ENCODE measurements at regions not wholly inside any gene's neighbourhood (a gene's known extent, or its start where the extent isn't known, plus 50 kb on each side); places are given as distances from the start of the nearest gene placed in this dataset.

DNA sequence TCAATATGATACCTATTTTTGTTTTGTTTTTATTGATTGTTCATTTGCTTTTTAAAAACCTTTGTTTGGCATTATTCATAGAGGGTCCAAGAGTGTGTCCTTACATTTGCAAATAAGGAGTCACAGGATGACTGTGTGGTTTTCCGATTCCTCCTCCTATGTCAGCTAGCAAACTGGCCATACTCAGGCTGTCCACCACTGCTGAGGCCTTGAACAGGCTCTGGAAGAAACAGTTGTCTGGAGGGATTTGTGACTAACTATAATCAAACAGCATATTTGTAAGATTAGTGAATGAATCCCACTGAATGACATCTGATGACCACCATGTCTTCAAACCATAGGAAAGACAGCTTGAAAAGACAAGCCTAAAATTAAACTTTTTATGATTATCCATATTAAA lies 423.4 kb upstream of the ATP11B start:
- TF ChIP-seq, protein P1, sequence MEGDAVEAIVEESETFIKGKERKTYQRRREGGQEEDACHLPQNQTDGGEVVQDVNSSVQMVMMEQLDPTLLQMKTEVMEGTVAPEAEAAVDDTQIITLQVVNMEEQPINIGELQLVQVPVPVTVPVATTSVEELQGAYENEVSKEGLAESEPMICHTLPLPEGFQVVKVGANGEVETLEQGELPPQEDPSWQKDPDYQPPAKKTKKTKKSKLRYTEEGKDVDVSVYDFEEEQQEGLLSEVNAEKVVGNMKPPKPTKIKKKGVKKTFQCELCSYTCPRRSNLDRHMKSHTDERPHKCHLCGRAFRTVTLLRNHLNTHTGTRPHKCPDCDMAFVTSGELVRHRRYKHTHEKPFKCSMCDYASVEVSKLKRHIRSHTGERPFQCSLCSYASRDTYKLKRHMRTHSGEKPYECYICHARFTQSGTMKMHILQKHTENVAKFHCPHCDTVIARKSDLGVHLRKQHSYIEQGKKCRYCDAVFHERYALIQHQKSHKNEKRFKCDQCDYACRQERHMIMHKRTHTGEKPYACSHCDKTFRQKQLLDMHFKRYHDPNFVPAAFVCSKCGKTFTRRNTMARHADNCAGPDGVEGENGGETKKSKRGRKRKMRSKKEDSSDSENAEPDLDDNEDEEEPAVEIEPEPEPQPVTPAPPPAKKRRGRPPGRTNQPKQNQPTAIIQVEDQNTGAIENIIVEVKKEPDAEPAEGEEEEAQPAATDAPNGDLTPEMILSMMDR (IDR thresholded peaks at IDR 0.05): no peak
- TF ChIP-seq POLR2AphosphoS5 (IDR thresholded peaks at IDR 0.05; ENCODE audit: low read depth, low read length) (no peak), REST (IDR thresholded peaks at IDR 0.05; ENCODE audit: insufficient read depth in 1 of 2, low read depth in 2 of 2, low read length in 1 of 2) (no peak), TCF7L2 (IDR thresholded peaks at IDR 0.05; ENCODE audit: low read depth, low read length) (no peak)

Measured in Panc1 (cell line).